Stimulated activated CD4-positive, alpha-beta T cell treated with anti-CD3 and anti-CD28 coated beads, Interleukin-12 subunit alpha, Interleukin-12 subunit beta, amount 100 ng/mL, for 48 hours (primary cell): ENCODE measurements at regions not wholly inside any gene's neighbourhood (a gene's known extent, or its start where the extent isn't known, plus 50 kb on each side); places are given as distances from the start of the nearest gene placed in this dataset.
"Not testable (repeated sequence)": the region's sequence is repeated elsewhere in the genome, so short reads cannot be mapped to it uniquely, and the experiment has no call there.

Source experiments
- DNase-seq, 3 donors: peaks; one replicate each; pipeline ENCODE4 v3.0.0-alpha.2; 2020; ENCODE audit warnings: low read depth in 2 of 3, low spot score in 1 of 3

DNA sequence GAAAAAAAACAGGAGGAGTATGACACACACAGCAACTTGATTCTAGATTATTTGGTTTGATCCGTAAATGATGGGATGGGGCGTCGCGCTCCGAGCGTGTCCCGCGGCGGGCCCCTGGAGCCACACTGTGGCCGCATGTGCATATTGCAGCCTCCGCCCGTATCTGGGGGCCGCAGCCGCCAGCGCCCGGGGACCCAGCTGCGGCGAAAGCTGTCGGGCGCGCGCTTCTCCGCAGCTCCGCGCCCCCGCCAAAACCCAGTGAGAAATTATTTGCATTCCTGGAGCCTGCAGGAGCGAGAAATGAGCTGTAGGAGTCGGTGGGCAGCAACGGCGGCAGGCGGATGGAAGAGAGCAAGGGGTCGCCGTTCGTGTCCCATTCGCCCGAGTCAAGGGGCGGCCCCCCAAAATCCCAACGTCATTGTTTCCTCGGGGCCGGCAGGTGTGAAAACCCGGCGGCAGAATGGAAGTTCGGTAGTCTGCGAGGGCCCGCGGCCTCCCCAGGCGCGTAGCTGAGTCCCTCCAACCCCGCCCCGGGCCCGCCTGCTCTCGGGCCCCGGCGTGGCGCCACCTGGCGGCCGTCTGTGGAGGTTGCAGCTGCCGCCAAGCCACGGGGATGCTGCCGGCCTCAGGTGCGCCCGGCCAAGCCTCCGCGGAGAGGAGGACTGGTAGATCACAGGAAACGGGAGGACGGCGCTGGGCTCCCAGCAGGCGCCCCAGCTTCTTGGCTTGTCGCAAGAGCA is 86.8 kb downstream of the FAM72B start:
- peak; percentile 73 to 77 (median 75) for DNase-seq

DNA sequence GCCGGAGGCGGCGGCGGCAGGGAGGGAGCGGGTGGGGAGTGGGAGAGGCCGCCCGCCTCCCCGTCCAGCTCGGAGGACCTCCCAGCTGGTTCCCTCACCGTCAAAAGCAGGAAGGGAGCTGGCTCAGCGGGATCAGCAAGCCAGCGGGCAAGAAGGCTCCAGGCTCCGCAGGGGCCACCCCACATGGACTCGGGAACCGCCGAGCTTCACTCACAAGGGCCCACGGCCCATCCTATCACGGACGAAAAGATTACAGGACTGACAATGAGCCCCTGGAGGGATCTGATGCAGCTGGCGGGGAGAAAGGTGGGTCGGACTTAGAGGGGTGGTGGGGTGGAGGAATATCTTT is 86.3 kb downstream of the FAM72B start:
- DNase-seq: not testable (repeated sequence)

DNA sequence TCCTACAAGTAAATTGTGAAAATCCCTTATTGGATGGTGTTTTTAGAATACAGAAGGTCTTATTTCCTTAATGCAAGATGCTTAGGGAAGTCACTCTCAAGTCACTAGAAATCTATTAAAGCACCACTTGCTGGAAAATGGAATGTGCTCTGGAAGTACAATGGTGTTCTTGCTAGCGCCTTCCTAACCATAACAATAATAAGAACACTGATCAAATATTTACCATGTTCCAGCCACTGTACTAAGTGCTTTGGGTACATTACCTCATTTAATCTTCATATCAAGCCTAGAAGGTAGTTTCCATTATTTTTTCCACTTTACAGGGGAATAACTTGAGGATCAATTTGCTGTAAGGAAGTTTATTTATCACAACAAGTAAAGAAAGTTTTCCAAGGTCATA is 75.1 kb downstream of the FAM72B start:
- DNase-seq: not testable (repeated sequence)

DNA sequence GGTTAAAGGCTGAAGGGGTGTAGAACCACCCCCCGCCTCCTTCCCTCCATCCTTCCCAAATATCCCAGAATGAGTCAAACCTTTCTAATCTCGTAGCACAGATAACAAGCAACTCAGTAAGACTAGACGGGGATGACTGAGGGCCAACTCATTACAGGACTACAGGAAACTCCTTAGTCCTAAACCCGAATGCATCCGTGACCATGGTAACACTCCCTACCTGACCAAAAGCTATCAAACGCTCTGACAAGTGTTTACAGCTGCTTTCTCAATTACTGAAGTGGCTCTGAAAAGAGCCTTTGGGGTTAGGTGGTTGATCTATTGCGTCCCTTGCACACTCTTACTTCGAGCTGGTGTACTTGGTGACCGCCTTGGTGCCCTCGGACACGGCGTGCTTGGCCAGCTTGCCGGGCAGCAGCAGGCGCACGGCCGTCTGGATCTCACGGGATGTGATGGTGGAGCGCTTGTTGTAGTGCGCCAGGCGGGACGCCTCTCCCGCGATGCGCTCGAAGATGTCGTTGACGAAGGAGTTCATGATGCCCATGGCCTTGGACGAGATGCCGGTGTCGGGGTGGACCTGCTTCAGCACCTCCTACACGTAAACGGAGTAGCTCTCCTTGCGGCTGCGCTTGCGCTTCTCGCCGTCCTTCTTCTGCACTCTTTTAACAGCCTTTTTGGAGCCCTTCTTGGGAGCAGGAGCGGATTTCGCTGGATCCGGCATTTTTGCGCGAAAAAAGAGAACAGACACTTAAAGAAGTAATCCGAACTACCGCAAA is 67.4 kb downstream of the FAM72B start:
- not testable (repeated sequence) for DNase-seq

DNA sequence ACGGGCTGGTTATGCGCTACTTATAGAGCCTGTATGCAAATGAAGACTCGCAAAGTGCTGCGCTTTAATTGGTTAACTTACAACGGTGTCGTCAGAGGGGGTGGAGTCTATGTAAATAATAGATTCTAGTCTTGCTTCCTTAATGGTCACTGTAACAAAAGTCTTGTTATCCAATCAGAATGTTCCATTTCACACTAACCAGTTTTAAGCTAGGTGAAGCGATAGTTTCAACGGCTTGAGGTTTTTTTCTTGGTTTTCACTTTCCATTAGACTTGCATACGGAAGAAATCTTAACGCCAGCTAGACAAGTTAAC is 66.9 kb downstream of the FAM72B start:
- not testable (repeated sequence) for DNase-seq

DNA sequence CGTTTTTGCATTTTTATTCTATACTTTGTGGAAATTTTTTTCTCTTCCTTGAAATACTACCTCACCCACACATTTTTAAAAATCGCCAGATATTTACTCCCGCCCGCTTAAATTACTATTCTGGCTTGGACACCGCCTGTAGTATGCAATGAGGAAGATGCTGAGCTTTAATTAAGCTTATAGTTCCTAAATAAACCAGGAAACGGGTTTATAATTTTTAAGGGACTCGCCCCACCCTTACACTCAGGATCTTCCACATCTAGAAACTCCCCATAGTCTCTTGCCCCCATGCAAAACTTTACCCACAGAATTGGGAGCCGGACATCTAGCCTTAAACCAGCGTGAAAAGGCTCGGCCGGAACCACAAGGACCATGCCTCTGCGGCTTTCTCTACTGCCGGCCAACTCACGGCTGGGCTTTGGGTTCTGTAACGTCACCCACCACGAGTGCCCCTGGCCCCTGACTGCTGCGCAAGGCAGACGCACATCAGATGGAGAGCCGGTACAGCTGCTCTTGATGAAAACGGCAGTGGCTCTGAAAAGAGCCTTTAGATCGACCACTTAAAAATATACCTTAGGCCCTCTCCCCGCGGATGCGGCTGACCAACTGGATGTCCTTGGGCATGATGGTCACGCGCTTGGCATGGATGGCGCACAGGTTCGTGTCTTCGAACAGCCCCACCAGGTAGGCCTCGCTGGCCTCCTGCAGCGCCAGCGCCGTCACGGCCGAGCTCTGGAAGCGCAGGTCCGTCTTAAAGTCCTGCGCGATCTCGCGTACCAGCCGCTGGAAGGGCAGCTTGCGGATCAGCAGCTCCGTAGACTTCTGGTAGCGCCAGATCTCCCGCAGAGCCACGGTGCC is 66.3 kb downstream of the FAM72B start:
- not testable (repeated sequence) for DNase-seq
